NCI-H187 treated with DMSO at 0.1 percent for 48 hours (cell line): ENCODE measurements at regions not wholly inside any gene's neighbourhood (a gene's known extent, or its start where the extent isn't known, plus 50 kb on each side); places are given as distances from the start of the nearest gene placed in this dataset.

Experiments
- DNase-seq: peaks from one replicate; lab custom pipeline; 2025; lab: John Stamatoyannopoulos, UW

GRCh38 chr12:91533366-91533765, 350.7 kb upstream of the DCN start:
- DNase-seq, result no peak

DNA sequence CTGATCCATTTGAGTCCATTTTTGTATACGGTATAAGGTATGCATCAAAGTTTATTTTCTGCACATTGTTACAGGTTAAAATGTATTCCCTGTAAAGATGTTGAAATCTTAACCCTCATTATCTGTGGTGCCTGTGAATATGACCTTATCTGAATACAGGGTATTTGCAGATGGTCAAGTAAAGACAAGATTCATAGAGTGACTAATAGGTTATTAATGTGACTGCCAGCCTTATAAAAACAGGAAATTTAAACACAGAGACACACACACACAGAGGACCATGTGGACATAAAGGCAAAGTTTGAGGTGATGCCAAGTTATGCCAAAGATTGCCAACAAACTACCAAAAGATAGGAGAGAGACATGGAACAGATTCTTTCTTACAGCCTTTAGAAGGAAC, 347.2 kb upstream of the DCN start:
- DNase-seq, result no peak

- no peak for DNase-seq
Observed at GRCh38 chr12:91523831-91524230, 341.2 kb upstream of the DCN start.

- DNase-seq, result no peak
Observed at GRCh38 chr12:91516695-91517047, 334.1 kb upstream of the DCN start.

DNA sequence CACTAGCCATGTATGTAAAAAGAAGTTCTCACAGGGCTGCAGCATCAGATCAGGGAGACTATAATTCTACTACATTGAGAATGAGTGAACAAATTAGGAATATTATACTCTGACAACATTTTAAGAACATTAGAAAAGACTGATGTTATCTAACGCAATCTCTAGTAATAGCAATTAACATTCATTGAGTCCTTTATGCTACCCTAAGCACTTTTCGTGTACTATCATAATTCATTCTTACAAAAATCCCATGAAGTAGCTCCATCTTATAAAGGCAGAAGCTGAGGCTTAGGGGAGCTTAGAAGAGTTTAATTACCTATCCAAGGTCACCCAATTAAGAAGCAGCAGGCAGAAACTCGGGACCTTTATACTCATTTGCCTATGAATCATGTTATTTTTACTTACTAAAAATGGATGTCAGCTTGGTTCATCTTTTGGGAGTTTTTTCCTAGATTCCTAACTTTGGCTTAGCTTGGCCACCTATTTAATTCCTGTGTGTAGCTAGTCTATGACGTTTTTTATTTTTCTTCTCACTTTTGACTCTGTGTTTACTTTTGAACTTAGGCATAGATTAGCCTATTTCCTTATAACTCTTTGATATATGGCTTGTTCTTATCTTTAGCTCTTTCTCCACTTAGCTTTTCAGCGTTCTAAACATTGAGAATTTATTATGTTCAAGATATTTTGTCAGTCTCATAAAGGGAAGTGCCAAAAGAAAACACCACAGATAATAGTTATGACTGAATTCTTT, 333.5 kb upstream of the DCN start:
- no peak for DNase-seq

- DNase-seq, result no peak
Observed at GRCh38 chr12:91513313-91513712, 330.7 kb upstream of the DCN start.

- DNase-seq, result no peak
Observed at GRCh38 chr12:91511795-91512420, 329.3 kb upstream of the DCN start.

- no peak for DNase-seq
Observed at GRCh38 chr12:91507754-91508153, 325.1 kb upstream of the DCN start.

GRCh38 chr12:91506452-91506851, 323.8 kb upstream of the DCN start:
- no peak for DNase-seq

DNA sequence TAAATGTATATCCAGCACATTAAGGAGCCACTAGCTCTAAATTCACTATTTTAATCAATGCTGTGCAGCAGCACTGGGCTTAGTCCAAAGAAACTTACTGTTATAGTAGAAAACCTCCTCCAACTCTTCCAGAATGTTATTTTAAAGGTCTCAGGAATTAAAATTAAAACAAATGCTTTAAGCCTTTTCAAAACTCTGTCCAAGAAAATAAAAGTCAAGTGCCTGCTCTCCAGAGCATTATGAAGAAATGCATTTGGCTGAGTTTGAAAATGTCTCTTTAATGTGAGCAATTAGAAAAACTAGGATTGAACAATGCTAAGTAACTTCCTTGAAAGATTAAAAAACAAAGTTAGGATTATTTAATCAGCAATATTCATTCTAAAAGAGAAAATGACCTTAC, 322.4 kb upstream of the DCN start:
- DNase-seq, result no peak

DNA sequence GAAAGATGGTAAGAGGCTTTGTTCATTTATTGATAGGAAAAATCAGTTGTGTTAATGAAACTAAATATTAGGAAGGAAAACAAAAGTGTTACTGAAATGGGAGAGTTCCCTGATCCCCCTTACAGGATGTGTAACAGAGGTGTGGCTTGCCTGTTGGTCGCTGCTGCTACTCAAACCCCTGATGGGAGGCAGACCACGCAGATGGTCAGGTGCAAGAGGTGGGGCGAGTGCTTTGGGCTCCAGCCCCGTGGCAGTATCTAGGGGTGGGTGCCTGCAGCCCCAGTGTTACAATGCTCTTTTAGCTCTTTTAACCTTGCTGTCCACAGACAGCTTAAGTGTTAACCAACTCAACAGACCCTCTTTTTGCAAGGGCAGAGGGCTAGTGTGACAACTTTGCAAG, 319.6 kb upstream of the DCN start:
- no peak for DNase-seq

DNA sequence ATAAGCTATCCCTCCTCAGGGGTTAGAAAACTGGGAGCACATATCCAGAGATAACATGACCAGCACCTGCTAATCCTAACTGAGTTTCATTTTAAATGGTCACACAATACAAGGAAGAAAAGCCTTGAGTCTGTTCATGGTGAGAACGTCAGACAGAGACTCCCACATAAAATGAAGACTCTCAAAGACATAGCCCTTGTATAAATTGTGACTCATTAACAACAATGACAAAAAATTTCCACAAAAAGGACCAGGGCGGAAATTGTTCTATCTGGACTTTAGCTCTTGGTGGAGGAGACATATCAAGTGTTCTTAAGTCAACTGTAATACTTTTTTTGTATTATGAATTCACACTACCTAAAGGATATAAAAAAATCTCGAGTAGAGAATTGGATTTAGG, 313.7 kb upstream of the DCN start:
- no peak for DNase-seq

DNA sequence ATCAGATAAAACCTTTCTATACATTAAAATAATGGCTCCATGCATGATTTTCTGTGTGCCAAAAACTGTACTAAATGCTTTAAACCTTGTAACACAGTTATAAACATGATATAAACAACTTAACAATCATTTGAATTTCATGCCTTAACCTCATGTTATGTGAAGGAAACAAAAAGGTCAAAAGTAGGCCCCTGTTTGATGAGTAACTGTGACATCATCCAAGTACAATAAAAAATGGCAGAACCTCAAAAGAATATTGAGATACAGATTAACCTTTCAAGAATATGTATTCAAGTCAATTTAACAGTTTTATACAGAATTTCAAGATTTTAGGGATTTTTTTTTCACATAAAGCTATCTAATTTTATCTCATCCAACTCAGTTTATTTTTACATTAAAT, 310.7 kb upstream of the DCN start:
- DNase-seq, result no peak

GRCh38 chr12:91492648-91493047, 310.0 kb upstream of the DCN start:
- no peak for DNase-seq

DNA sequence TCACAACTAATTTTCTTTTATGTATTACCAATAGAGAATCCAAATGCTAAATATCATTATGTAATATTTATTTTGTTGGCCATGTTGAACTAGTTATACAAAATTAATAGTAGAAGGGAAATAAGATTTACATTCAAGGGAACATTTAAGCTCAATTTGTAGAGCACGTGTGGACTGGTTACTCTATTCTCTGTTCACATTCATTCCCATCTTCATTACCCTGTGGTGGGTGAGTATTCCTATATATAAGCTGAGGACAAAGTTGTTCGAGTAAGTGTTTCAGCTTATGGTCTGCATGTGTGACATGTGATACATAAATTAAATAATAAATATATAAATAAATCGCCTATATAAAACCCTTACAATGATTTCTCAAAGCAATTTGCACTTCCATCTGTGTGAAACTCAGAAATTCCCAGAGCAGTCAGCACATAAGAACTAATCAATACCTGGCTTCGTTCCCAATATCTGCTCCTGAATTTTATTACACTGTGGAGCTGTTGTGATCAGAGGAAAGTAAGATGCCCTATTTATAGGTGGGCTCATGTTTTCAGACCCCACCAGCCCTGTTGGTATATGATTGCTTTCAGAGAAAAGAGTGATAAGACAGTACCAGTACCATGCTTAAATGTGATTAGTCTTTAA, 308.2 kb upstream of the DCN start:
- no peak for DNase-seq

- no peak for DNase-seq
Observed at GRCh38 chr12:91483471-91483985, 300.9 kb upstream of the DCN start.

GRCh38 chr12:91482231-91482630, 299.6 kb upstream of the DCN start:
- no peak for DNase-seq

DNA sequence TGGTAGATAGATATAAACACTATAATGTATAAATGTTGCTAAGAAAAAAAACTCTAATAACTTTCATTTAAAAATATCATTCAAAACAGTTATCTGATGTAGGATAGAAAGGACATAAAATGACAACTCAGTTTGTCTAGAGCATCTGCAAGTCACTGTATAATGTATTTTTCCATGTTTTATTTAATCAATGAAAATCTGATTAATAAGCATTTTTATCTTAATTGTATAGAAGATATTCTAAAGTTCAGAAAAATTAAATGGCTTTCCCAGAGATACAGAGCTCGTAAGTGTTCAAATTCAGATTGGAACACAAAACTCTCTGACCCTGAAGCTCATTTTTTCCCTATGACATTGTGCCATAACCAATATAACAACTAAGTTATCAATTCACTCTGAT, 295.9 kb upstream of the DCN start:
- no peak for DNase-seq

DNA sequence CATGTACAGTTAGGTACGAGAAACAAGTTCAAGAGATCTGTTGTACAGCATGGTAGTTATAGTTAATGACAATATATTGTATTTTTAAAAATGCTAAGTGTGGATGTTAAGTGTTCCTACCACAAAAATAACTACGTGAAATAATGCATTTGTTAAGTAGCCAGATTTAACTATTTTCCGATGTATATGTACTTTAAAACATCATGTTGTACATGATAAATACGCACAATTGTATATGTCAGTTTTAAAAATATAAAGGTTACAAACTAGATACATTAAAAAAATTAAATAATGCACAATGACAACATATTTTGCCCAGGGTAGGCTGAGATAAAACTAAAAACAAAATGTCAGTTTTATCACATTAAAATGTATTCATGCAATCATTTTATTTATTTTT, 285.1 kb upstream of the DCN start:
- DNase-seq, result no peak

DNA sequence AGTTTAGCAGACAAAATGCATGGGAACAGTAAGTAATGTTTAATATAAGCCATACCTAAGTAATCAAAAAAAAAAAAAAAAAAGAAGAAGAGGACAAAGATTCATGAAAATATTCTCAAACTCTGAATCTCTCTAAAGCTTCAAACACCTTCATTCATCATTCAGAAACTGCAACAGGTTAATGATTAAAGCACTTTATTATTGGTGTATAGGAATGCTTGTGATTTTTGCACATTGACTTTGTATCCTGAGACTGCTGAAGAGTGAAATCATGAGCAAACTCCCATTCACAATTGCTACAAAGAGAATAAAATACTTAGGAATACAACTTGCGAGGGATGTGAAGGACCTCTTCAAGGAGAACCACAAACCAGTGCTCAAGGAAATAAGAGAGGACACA, 278.4 kb upstream of the DCN start:
- no peak for DNase-seq

- no peak for DNase-seq
Observed at GRCh38 chr12:91460469-91460868, 277.9 kb upstream of the DCN start.

DNA sequence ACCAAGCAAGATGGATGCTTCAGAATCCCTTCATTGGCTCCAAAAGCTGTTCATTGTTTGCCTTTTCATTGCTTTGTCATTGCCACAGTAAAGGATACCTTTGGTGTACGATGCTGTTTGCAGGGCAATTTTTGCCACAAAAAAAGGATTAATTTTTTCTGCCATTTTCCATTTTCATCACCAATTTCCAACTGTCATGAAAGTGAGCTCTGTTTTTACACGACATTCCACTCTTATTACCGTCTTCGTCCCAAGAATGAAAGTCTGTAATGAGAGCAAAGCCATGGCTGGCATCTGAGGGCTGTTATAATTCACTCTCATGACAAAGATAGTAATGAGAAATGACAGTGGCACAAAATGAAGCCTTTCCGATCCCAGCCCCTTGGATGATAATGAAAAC, 272.7 kb upstream of the DCN start:
- DNase-seq, result no peak

DNA sequence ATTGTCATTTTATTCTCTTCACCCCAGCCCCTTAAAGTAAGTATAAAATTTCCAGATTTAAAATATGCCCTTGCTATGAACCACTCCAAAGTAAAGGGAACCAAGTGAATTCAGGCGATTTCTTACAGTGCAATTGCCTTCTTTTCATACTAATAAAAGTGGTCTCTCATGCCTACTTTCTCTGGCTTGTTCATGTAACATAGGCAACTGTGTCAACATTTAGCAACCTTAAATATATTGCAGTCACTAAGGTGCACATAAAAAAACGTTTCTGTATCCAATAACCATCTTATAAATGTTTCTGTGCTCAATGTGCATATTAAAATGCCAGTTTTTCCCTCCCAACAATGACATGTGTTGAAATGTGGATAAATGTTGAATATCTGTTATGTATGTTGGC, 271.6 kb upstream of the DCN start:
- no peak for DNase-seq
